GM12865 (cell line): ENCODE measurements at regions not wholly inside any gene's neighbourhood (a gene's known extent, or its start where the extent isn't known, plus 50 kb on each side); places are given as distances from the start of the nearest gene placed in this dataset.

Experiments used
- DNase-seq: peaks from one replicate; pipeline ENCODE4 v3.0.0; 2010; ENCODE audit warnings: low read depth
- H3K4me3 ChIP-seq: 2 replicates; pipeline ENCODE4 v1.5.1; 2011; ENCODE audit warnings: mild to moderate bottlenecking, low read depth, low read length, control low read depth
- CTCF ChIP-seq: IDR thresholded peaks from 2 replicates; pipeline ENCODE4 v1.5.1; 2011; ENCODE audit warnings: low read length, control low read depth, low read depth, inconsistent platforms; ENCODE audit not compliant: insufficient read depth; ENCODE audit errors: missing control alignments

DNA sequence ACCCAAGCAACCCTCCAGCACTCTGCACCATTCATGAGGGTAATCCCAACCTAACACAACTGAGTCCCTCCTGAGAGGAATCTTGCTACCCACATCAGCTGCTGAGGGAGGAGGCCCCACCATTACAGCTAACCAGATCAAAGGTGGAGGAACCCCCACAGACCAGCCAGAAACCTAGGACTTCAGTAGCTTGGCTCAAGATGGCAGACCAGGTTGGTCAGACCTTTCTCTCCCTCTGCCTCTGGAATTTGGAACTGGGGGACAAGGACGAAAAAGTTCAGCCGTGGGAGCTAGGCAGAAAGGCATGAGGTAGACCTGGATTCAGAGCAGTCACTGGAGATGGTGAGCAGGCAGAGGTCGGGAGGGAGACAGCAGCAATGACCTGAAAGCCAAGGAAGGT, 101.3 kb upstream of the CACUL1 start:
- no peak for DNase-seq
- no peak for TF ChIP-seq CTCF
- no peak overlapping the region for H3K4me3 ChIP-seq

GRCh38 chr10:118865998-118866693, 111.4 kb upstream of the CACUL1 start:
- no peak for TF ChIP-seq CTCF
- no peak overlapping the region for H3K4me3 ChIP-seq
- no peak for DNase-seq

GRCh38 chr10:118867768-118868167, 113.0 kb upstream of the CACUL1 start:
- DNase-seq, result no peak
- no peak overlapping the region for H3K4me3 ChIP-seq
- no peak for TF ChIP-seq CTCF

GRCh38 chr10:118868589-118868988, 113.8 kb upstream of the CACUL1 start:
- peak; percentile 6 for DNase-seq
- H3K4me3 ChIP-seq, result no peak overlapping the region
- TF ChIP-seq CTCF, result no peak

- H3K4me3 ChIP-seq, result no peak overlapping the region
- DNase-seq, result no peak
- no peak for TF ChIP-seq CTCF
Observed at GRCh38 chr10:118870467-118871243, 115.9 kb upstream of the CACUL1 start.

GRCh38 chr10:118871244-118871865, 116.6 kb upstream of the CACUL1 start:
- no peak for TF ChIP-seq CTCF
- no peak overlapping the region for H3K4me3 ChIP-seq
- DNase-seq, result no peak
